Large intestine (tissue), 3 donors: ENCODE measurements at regions not wholly inside any gene's neighbourhood (a gene's known extent, or its start where the extent isn't known, plus 50 kb on each side); places are given as distances from the start of the nearest gene placed in this dataset.
A peak's percentile ranks its signal among the peaks of the same experiment; 100 is the strongest.

Experiments used
- DNase-seq, 2 donors: peaks; one replicate each; pipeline versions ENCODE4 v3.0.0 to v3.0.0-alpha.2; 2013
- H3K27ac ChIP-seq: one replicate; pipeline ENCODE4 v1.5.1; 2013; ENCODE audit warnings: low read length
- H3K27me3 ChIP-seq: 2 replicates; pipeline ENCODE4 v1.6.1; 2013; ENCODE audit warnings: low read length; ENCODE audit not compliant: control insufficient read depth, insufficient read depth
- H3K36me3 ChIP-seq: 2 replicates; pipeline ENCODE4 v1.6.1; 2013; ENCODE audit warnings: low read length; ENCODE audit not compliant: control insufficient read depth, insufficient read depth
- H3K4me1 ChIP-seq: one replicate; pipeline ENCODE4 v1.6.1; 2013; ENCODE audit warnings: low read length; ENCODE audit not compliant: control insufficient read depth, insufficient read depth
- H3K4me3 ChIP-seq: one replicate; pipeline ENCODE4 v1.5.1; 2013; ENCODE audit warnings: low read length
- H3K9me3 ChIP-seq: one replicate; pipeline ENCODE4 v1.6.1; 2013; ENCODE audit warnings: mild to moderate bottlenecking, low read depth, low read length, moderate library complexity; ENCODE audit not compliant: control insufficient read depth
- WGBS: methylation state at CpG from one replicate; pipeline ENCODE4 v1.1.5; 2013; ENCODE audit warnings: low lambda C conversion rate; ENCODE audit not compliant: insufficient coverage; 5-methylcytosine and 5-hydroxymethylcytosine counted together

- no peak overlapping the region for H3K4me3 ChIP-seq
- H3K9me3 ChIP-seq = peaks cover 3% of the 10 kb centered on the region
- no peak for DNase-seq
- no CpG with 5 or more reads among the region's 9 CpGs for WGBS
- no peak overlapping the region for H3K27ac ChIP-seq
- H3K4me1 ChIP-seq = peaks cover 70% of the 10 kb centered on the region
- no peaks in the 10 kb centered on the region for H3K27me3 ChIP-seq
- no peaks in the 10 kb centered on the region for H3K36me3 ChIP-seq
These were observed 233.9 kb downstream of the PTPRU start for GRCh38 chr1:29470087-29470787.

DNA sequence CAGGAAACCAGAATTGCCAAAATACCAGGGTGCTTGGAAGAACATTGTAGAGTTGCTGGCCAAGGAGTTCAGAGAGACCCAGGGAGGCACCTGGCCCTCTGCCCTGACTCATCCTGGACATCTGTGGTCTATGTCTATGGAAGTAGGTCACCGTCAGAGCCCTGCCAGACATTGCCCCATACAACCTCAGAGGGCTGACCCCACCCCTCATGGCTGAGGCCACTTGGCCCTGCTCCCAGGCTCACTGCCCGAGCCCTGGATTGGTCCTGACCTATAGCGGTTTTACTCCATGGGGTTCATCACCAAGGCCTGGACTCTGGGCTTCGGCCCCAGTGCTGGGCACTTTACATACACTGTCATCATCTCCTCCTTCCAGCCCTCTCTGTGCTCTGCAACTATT, 233.1 kb downstream of the PTPRU start:
- no peak overlapping the region for H3K27ac ChIP-seq
- H3K4me1 ChIP-seq = peaks cover 64% of the 10 kb centered on the region
- no peaks in the 10 kb centered on the region for H3K36me3 ChIP-seq
- no CpG with 5 or more reads among the region's 4 CpGs for WGBS
- no peak overlapping the region for H3K4me3 ChIP-seq
- no peaks in the 10 kb centered on the region for H3K27me3 ChIP-seq
- peaks cover 8% of the 10 kb centered on the region for H3K9me3 ChIP-seq
- DNase-seq = no peak

GRCh38 chr1:29467989-29468900, 231.9 kb downstream of the PTPRU start:
- Histone ChIP-seq H3K9me3 (peaks cover 8% of the 10 kb centered on the region), H3K27ac (no peak overlapping the region), H3K4me1 (peaks cover 52% of the 10 kb centered on the region), H3K4me3 (no peak overlapping the region), H3K36me3 (no peaks in the 10 kb centered on the region), H3K27me3 (no peaks in the 10 kb centered on the region)
- no CpG with 5 or more reads among the region's 10 CpGs for WGBS
- DNase-seq = peak in 1 of 2 donors; percentile 44

DNA sequence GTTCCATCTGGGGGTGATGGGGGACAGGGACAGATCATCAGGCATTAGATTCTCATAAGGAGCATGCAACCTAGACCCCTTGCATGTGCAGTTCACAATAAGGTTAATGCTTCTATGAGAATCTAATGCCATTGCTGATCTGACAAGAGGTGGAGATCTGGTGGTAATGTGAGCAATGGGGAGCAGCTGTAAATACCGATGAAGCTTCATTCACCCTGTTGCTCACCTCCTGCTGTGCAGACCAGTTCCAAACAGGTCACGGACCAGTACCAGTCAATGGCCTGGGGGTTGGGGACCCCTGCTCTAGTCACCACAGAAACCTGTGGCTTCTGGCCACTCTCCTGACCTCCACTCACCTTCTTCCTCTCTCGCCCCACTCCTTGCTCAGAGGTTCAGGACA, 229.9 kb downstream of the PTPRU start:
- H3K27me3 ChIP-seq = no peaks in the 10 kb centered on the region
- no peaks in the 10 kb centered on the region for H3K36me3 ChIP-seq
- no peak for DNase-seq
- H3K9me3 ChIP-seq = peaks cover 8% of the 10 kb centered on the region
- H3K27ac ChIP-seq = no peak overlapping the region
- peaks cover 36% of the 10 kb centered on the region for H3K4me1 ChIP-seq
- WGBS = no CpG with 5 or more reads among the region's 3 CpGs
- no peak overlapping the region for H3K4me3 ChIP-seq

GRCh38 chr1:29465755-29466154, 229.4 kb downstream of the PTPRU start:
- DNase-seq = no peak
- H3K4me1 ChIP-seq = peaks cover 36% of the 10 kb centered on the region
- H3K36me3 ChIP-seq = no peaks in the 10 kb centered on the region
- peaks cover 8% of the 10 kb centered on the region for H3K9me3 ChIP-seq
- no peaks in the 10 kb centered on the region for H3K27me3 ChIP-seq
- WGBS = 90% methylated on average over 2 of the region's 4 CpGs
- no peak overlapping the region for H3K27ac ChIP-seq
- H3K4me3 ChIP-seq = no peak overlapping the region

- peaks cover 28% of the 10 kb centered on the region for H3K4me1 ChIP-seq
- WGBS = no CpG with 5 or more reads among the region's 7 CpGs
- no peaks in the 10 kb centered on the region for H3K27me3 ChIP-seq
These were observed 225.8 kb downstream of the PTPRU start for GRCh38 chr1:29462096-29462495.

GRCh38 chr1:29461115-29461739, 224.9 kb downstream of the PTPRU start:
- Histone ChIP-seq H3K27me3 (no peaks in the 10 kb centered on the region), H3K4me1 (peaks cover 28% of the 10 kb centered on the region), H3K9me3 (peaks cover 8% of the 10 kb centered on the region), H3K27ac (peak overlapping the region; percentile 87), H3K36me3 (no peaks in the 10 kb centered on the region), H3K4me3 (no peak overlapping the region)
- no peak for DNase-seq
- no CpG with 5 or more reads among the region's 7 CpGs for WGBS

More at GRCh38 chr1:29462096-29462495, 225.8 kb downstream of the PTPRU start:
- DNase-seq = no peak
- H3K27ac ChIP-seq = peak overlapping the region; percentile 24
- H3K9me3 ChIP-seq = peaks cover 8% of the 10 kb centered on the region
- H3K36me3 ChIP-seq = no peaks in the 10 kb centered on the region
- H3K4me3 ChIP-seq = no peak overlapping the region

- DNase-seq = peak; percentile 43 to 72
- no peak overlapping the region for H3K4me3 ChIP-seq
- H3K27ac ChIP-seq = peak overlapping the region; percentile 87
- H3K27me3 ChIP-seq = no peaks in the 10 kb centered on the region
- H3K36me3 ChIP-seq = no peaks in the 10 kb centered on the region
- peaks cover 8% of the 10 kb centered on the region for H3K9me3 ChIP-seq
- H3K4me1 ChIP-seq = peaks cover 28% of the 10 kb centered on the region
These were observed 224.4 kb downstream of the PTPRU start for GRCh38 chr1:29460694-29461093.

- H3K36me3 ChIP-seq = no peaks in the 10 kb centered on the region
- no peaks in the 10 kb centered on the region for H3K27me3 ChIP-seq
- H3K4me3 ChIP-seq = no peak overlapping the region
- H3K27ac ChIP-seq = peak overlapping the region; percentile 87
- WGBS = no CpG with 5 or more reads among the region's 4 CpGs
- peaks cover 3% of the 10 kb centered on the region for H3K9me3 ChIP-seq
- DNase-seq = peak; percentile 66 to 78
- H3K4me1 ChIP-seq = peaks cover 28% of the 10 kb centered on the region
These were observed 223.8 kb downstream of the PTPRU start for GRCh38 chr1:29460041-29460610.

DNA sequence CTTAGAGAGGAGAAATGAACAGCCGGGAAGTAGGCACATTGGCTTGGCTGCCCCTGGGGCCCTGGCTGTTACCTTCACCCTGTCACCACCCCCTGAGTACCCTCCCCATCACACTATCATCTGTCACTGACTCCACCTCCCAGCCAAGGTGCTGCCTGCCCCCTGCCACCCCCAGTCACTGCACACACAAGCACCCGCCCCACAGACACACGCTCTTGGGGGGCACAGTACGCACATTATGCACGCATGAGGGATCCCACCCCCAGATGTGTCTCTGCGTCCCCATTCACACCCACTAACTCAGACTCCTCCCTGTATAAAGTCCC, 223.3 kb downstream of the PTPRU start:
- WGBS = no CpG with 5 or more reads among the region's 6 CpGs
- H3K27ac ChIP-seq = peak overlapping the region; percentile 87
- H3K4me3 ChIP-seq = no peak overlapping the region
- H3K36me3 ChIP-seq = no peaks in the 10 kb centered on the region
- peak; percentile 40 to 72 for DNase-seq
- H3K9me3 ChIP-seq = no peaks in the 10 kb centered on the region
- peaks cover 28% of the 10 kb centered on the region for H3K4me1 ChIP-seq
- H3K27me3 ChIP-seq = no peaks in the 10 kb centered on the region
